ENCODE measurements at regions not wholly inside any gene's neighbourhood (a gene's known extent, or its start where the extent isn't known, plus 50 kb on each side); places are given as distances from the start of the nearest gene placed in this dataset.

DNA sequence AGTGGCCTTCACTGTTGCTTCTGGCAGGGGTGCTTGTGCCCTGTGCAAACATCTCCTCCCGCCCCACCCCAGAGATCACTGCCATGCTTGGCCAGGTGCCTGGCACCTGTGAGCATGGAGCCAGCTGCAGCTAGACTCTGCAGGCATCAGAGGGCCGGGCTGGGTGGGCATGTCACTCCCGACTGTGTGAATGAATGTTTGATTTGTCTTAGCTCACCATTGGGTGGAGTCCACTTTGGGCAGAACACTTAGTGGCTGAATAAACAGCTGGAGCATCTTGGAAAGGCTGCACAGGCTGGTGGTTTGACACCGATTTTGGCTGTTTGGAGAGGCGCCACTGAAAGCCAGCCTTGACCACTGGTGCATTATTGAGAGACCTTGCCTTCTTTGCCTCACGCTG is 267.3 kb downstream of the DLEU7 start:
- no peak for TF ChIP-seq ZFX (IDR thresholded peaks at IDR 0.05; ENCODE audit: borderline replicate concordance)
- TF ChIP-seq, protein P1, sequence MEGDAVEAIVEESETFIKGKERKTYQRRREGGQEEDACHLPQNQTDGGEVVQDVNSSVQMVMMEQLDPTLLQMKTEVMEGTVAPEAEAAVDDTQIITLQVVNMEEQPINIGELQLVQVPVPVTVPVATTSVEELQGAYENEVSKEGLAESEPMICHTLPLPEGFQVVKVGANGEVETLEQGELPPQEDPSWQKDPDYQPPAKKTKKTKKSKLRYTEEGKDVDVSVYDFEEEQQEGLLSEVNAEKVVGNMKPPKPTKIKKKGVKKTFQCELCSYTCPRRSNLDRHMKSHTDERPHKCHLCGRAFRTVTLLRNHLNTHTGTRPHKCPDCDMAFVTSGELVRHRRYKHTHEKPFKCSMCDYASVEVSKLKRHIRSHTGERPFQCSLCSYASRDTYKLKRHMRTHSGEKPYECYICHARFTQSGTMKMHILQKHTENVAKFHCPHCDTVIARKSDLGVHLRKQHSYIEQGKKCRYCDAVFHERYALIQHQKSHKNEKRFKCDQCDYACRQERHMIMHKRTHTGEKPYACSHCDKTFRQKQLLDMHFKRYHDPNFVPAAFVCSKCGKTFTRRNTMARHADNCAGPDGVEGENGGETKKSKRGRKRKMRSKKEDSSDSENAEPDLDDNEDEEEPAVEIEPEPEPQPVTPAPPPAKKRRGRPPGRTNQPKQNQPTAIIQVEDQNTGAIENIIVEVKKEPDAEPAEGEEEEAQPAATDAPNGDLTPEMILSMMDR (IDR thresholded peaks at IDR 0.05): no peak
- H3K27ac ChIP-seq: no peak overlapping the region

DNA sequence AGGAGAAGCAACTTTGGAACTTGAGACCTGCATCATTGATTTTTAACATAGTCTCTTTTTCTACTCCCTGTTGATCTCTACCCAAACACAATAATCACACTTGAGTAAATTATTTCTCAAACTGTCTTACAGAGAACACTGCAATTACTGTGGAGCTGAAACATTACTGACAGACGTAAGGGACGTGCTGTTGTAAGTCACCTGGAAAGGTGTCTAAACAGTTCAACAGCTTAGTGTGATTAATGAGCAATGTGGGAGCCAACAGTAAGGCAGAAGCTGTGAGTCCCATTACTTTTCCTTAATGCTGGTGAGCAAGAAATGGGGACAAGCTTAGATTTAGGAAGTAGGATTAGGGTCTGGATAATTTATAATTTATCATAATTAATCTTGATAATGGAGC is 265.7 kb downstream of the DLEU7 start:
- TF ChIP-seq, protein P1 (IDR thresholded peaks at IDR 0.05): no peak
- no peak for TF ChIP-seq ZFX (IDR thresholded peaks at IDR 0.05; ENCODE audit: borderline replicate concordance)
- H3K27ac ChIP-seq: no peak overlapping the region

DNA sequence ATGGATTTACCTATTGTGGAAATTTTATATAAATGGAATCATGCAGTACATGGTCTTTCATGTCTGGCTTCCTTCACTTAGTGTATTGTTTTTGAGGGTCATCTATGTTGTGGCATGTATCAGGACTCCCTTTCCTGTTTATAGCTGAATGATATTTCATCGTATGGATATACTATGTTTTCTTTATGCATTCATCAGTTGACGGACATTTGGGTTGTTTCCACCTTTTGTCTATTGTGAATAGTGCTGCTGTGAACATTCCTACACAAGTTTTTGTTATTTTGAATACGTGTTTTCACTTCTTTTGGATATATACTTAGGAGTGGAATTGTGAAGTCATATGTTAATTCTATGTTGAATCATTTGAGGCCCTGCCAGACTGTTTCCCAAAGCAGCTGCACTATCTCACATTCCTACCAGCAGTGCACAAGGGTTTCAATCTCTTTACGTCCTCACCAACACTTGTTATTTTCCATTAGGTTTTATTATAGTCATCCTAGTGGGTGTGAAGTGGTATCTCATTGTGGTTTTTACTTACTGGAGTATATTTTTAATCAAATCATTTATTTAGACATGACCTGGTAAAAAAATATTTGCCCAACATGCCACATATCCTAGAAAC is 262.7 kb downstream of the DLEU7 start:
- TF ChIP-seq ZFX (IDR thresholded peaks at IDR 0.05; ENCODE audit: borderline replicate concordance): no peak
- TF ChIP-seq, protein P1 (IDR thresholded peaks at IDR 0.05): no peak
- no peak overlapping the region for H3K27ac ChIP-seq

DNA sequence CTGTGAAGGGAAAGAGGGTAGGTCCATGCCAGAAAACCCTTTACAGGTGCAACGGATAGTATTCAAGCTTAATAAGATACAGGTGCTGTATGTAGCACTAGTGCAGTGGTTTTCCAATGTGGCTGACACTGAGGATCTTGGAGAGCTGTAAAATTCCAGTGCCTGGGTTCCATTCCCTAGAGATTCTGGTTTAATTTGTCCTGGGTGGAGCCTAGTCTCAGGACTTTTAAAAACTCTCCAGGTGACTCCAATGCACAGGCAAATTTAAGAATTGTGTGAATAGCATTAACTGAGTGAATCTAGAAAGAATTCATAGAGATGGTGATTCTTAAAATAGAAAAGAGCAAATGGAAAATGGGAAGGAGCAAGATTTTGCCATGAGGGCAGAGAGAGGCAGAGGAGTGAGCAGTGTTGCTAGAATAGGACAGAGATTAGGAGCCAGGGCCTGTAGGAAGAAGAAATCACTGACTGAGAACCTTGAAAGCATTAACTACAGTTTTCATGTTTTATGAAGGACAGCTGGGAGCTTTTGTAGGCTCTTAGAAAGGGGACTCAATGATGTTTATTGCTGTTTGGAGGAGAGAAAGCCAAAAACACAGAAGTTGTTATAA is 261.8 kb downstream of the DLEU7 start:
- TF ChIP-seq, protein P1 (IDR thresholded peaks at IDR 0.05): no peak
- TF ChIP-seq ZFX (IDR thresholded peaks at IDR 0.05; ENCODE audit: borderline replicate concordance): no peak
- H3K27ac ChIP-seq: no peak overlapping the region

DNA sequence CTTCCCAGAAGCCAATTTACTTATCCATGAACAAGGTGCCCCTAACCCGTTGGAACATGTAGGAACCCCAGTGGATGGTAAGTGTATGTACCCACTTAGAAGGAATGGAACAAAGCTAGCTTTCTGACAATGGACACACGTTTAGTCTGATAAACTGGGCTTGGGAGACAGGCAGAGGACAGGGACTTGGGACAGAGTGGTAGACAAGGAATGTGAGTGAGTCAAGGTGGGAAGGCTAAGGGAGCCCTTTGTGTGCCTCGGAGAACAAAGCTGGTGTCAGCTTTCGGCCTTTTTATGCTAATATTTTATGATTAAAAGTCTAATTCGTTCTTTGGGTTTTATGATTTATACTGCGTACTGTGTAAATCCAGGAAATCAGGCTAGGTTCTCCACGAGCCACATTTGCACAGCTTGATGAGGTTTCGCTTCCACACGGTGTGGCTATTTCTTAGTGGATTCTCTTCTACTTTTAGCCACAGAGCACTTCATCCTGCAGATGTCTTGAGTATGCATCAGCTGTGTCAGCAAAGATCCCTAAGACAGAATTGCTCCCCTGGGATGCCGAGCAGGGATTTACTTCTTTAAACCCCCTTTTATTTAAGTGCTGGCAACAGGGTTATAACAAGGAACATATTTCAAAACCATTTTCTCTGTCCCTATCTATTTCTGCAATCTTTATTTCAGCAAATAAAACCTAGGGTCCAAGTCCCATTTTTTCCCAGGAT is 258.5 kb downstream of the DLEU7 start:
- no peak for TF ChIP-seq ZFX (IDR thresholded peaks at IDR 0.05; ENCODE audit: borderline replicate concordance)
- TF ChIP-seq, protein P1 (IDR thresholded peaks at IDR 0.05): no peak

DNA sequence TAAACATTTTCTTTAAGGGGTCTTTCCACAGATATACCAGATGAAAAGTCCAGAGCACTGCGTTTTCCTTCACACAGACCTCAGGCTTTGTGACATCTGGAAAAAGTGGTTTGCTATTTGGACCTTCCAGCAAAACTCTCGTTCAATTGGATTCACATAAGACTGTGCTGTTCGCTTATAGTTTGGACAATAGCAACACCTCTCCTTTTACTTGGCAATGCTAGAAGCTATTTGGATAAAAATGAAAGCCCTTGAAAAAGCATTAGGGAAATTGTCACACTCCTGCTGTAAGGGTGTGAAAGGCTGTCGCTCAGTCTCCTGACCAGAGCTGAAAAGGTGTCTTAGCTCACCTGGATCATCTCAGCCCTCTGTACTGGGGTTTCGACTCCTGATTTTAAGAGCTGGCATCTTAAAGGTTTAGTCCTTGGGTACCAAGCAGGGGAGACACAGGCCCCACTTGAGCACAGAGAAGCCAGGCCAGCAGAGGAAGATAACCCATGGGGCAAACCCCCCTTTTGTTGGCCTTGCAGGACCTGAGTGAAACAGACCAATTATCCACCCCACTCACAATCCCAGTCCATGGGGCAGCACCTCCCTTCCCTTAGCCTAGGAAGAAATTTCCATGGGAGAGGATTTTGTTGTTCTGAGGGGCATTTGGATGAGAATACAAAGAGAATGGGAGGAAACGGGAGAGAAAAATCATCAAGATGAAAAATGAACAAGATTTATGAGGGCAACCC is 257.6 kb downstream of the DLEU7 start:
- no peak for TF ChIP-seq ZFX (IDR thresholded peaks at IDR 0.05; ENCODE audit: borderline replicate concordance)
- TF ChIP-seq, protein P1 (IDR thresholded peaks at IDR 0.05): no peak
- no peak overlapping the region for H3K27ac ChIP-seq

More for the DNA sequence above, 258.5 kb downstream of the DLEU7 start:
- no peak overlapping the region for H3K27ac ChIP-seq
